Esophagus muscularis mucosa (tissue), 4 donors: ENCODE measurements at regions not wholly inside any gene's neighbourhood (a gene's known extent, or its start where the extent isn't known, plus 50 kb on each side); places are given as distances from the start of the nearest gene placed in this dataset.

Experiments used
- EP300 ChIP-seq: sonication (generic); formaldehyde crosslinking; IDR thresholded peaks from one replicate; pipeline ENCODE4 v1.6.1; 2017; ENCODE audit warnings: antibody characterized with exemption
- POLR2A ChIP-seq: fragments of 450-650 bp; IDR thresholded peaks from one replicate; pipeline ENCODE4 v1.6.1; 2017; ENCODE audit warnings: antibody characterized with exemption, moderate library complexity, mild to moderate bottlenecking, low read depth
- TF ChIP-seq, protein P1 (sequence below), 3 experiments: fragments of 200-600 bp in 2 of 3; fragments of 450-650 bp in 1 of 3; sonication (generic) in 2 of 3; IDR thresholded peaks; one replicate each; pipeline ENCODE4 v1.5.1; 2017 to 2019; ENCODE audit warnings: antibody characterized with exemption in 3 of 3, mild to moderate bottlenecking in 2 of 3, moderate library complexity in 1 of 3

DNA sequence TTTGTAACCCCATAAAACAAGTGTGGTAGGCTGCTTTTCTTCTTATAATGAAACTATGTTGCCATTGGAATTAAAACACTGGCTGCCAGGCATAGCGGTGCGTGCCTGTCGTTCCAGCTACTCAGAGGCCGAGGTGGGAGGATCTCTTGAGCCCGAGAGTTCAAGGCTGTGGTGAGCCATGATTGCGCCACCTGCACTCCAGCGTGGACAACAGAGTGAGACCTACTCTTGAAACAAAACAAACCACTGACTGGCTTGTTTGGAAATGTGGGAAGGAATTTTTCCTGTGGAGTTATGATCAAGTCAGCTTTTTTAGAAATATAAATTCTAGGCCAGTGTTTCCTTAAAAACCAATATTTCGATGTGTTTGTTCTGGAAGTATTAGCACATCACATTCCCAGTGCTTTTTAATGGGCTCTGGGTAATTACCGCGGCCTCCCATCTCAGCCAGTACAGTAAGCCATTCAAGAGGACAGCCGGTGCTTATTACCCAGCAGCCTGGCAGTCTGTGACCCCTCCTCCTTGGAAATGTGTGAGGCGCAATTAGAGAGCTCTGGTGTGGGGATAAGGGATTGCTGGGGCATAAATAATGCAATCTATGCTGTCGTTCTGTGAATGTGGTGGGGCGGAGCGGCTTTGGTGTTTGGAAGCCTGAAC lies 58.3 kb upstream of the TRAK1 start:
- TF ChIP-seq, protein P1, sequence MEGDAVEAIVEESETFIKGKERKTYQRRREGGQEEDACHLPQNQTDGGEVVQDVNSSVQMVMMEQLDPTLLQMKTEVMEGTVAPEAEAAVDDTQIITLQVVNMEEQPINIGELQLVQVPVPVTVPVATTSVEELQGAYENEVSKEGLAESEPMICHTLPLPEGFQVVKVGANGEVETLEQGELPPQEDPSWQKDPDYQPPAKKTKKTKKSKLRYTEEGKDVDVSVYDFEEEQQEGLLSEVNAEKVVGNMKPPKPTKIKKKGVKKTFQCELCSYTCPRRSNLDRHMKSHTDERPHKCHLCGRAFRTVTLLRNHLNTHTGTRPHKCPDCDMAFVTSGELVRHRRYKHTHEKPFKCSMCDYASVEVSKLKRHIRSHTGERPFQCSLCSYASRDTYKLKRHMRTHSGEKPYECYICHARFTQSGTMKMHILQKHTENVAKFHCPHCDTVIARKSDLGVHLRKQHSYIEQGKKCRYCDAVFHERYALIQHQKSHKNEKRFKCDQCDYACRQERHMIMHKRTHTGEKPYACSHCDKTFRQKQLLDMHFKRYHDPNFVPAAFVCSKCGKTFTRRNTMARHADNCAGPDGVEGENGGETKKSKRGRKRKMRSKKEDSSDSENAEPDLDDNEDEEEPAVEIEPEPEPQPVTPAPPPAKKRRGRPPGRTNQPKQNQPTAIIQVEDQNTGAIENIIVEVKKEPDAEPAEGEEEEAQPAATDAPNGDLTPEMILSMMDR (IDR thresholded peaks at IDR 0.05) = no peak
- TF ChIP-seq POLR2A (no peak), EP300 (no peak)
